ENCODE measurements at regions not wholly inside any gene's neighbourhood (a gene's known extent, or its start where the extent isn't known, plus 50 kb on each side); places are given as distances from the start of the nearest gene placed in this dataset.

DNA sequence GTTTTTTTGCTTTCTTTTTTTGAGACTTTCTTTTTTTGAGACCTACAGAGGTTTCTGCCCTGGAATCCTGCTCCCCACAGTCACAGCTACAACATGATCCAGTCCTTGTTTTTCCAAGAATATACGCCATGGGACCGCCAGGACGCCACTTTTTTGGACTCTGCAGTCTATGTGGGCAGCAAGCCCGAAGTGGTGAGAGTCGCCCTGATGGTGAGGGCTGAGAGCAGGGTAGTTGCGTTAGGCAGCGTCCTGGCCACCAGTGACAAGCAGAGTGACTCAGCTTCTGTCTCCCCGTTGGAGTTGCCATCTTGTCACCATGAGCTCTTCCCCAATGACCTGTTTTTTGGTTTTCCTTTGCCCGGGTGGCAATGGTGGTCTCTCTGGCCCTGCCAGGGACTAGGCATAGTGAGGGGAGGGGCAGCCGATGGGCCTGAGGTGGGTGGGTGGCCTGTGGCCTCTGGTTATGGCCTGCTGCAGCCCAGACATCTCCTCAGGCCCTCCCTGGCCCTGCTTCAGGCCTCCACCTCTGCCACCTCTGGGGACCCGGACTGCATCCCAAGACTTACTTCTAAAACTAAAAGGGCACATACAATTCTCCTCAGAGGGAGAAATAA is 88.0 kb upstream of the MALRD1 start:
- H3K4me3 ChIP-seq (replicated peaks; ENCODE audit: low read depth, low read length), result no peak overlapping the region
- TF ChIP-seq, protein P1, sequence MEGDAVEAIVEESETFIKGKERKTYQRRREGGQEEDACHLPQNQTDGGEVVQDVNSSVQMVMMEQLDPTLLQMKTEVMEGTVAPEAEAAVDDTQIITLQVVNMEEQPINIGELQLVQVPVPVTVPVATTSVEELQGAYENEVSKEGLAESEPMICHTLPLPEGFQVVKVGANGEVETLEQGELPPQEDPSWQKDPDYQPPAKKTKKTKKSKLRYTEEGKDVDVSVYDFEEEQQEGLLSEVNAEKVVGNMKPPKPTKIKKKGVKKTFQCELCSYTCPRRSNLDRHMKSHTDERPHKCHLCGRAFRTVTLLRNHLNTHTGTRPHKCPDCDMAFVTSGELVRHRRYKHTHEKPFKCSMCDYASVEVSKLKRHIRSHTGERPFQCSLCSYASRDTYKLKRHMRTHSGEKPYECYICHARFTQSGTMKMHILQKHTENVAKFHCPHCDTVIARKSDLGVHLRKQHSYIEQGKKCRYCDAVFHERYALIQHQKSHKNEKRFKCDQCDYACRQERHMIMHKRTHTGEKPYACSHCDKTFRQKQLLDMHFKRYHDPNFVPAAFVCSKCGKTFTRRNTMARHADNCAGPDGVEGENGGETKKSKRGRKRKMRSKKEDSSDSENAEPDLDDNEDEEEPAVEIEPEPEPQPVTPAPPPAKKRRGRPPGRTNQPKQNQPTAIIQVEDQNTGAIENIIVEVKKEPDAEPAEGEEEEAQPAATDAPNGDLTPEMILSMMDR (IDR thresholded peaks at IDR 0.05; ENCODE audit: low read depth, low read length, missing control alignments), result no peak
- DNase-seq (ENCODE audit: extremely low read depth, low read depth), result no peak

DNA sequence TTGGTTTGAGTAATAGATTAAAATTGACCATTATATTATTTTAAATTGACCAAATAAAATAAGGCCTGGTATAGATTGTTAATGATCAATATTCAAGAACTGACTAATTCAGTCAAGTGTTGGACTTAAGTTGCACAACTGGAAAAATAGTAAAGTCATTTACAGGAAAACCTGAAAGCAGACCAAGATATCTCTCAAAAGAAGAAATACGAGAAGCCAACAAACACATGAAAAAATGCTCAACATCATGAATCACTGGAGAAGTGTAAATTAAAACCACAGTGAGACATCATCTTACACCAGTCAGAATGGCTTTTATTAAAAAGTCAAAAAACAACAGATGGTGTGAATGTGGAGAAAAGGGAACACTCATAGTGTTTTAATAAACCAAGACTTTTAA is 80.4 kb upstream of the MALRD1 start:
- H3K4me3 ChIP-seq (replicated peaks; ENCODE audit: low read depth, low read length), result no peak overlapping the region
- no peak for DNase-seq (ENCODE audit: extremely low read depth, low read depth)
- TF ChIP-seq, protein P1 (IDR thresholded peaks at IDR 0.05; ENCODE audit: low read depth, low read length, missing control alignments), result no peak

DNA sequence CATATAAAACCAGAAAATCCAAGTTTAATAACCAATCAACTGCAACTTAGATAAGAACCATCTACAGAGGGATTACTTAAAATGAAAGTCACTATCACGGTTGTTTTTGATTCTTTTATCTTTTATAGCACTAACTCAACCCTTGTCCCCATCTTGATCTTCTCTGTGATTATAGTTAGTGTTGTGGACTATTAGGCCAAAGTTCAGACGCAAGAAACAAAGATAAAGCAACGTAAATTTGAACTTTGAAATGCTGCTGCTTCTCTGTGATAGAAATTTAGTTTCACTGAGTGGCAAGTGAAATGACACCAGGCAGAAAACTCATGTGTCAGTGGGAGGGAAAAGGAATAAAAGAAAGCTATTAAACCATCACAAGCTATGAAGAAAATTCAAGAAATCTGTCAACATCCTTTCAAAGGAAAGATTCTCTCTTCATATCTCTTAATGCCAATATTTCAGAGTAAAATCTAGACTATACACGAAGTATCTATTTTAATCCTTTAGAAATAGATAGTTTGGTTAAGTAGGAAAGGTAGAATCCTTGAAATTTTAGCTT is 71.8 kb upstream of the MALRD1 start:
- no peak for DNase-seq (ENCODE audit: extremely low read depth, low read depth)
- TF ChIP-seq, protein P1 (IDR thresholded peaks at IDR 0.05; ENCODE audit: low read depth, low read length, missing control alignments), result no peak
- no peak overlapping the region for H3K4me3 ChIP-seq (replicated peaks; ENCODE audit: low read depth, low read length)

DNA sequence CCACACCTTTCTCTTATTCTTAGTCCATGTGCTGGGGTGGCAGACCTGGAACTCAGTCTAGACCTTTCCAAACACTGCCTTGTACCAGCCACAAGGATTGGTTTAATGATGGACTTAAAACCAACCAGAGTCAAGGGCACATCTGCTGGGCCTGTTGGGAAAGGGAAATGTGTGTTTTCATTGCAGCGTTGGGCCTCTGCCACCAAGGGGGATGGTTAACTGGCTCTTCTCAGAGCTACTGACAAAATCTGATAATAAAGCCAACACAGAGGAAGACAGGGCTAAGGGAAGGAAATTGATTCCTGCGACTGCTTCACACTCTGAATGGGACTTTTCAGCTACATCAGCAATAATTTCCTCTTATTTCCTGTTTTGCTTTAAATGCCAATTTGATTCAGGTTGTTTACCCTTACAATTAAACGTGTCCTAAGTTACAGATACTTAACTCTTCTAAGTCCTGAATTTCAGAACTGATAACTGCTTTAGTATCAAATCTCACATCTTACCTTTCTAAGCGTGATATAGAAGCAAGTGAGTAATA is 68.4 kb upstream of the MALRD1 start:
- H3K4me3 ChIP-seq (replicated peaks; ENCODE audit: low read depth, low read length), result no peak overlapping the region
- TF ChIP-seq, protein P1 (IDR thresholded peaks at IDR 0.05; ENCODE audit: low read depth, low read length, missing control alignments), result no peak
- DNase-seq (ENCODE audit: extremely low read depth, low read depth), result no peak

DNA sequence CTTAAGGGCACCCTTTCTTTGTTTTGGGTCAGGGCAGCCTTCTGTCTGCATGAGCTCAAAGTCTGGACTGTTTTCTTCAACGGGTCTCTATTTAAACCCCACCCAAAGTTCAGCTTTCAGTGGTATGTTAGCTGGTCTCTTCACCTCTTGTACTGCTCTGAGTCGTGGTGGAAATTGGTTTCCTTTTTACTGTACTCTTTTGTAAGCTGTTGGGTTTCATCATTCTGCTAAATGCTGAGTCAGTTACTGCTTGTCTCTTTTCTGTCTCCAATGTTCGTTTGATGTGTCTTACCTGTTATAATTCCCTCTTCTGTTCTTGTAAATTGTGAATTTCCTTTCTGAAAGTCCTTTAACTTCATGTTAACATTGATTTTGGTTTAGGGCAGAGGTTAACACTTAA is 64.1 kb upstream of the MALRD1 start:
- H3K4me3 ChIP-seq (replicated peaks; ENCODE audit: low read depth, low read length), result no peak overlapping the region
- no peak for DNase-seq (ENCODE audit: extremely low read depth, low read depth)
- TF ChIP-seq, protein P1 (IDR thresholded peaks at IDR 0.05; ENCODE audit: low read depth, low read length, missing control alignments), result no peak

DNA sequence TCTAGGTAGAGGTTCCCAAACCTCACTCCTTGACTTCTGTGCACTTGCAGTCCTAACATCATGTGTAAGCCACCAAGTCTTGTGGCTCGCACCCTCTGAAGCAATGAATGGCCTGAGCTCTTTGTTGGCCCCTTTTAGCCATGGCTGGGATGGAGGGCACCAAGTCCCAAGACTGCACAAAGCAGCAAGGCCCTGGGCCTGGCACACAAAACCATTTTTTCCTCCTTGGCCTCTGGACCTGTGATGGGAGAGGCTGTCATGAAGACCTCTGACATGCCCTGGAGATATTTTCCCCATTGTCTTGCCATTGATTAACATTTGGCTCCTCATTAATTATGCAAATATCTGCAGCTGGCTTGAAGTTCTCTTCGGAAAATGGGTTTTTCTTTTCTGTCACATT is 60.3 kb upstream of the MALRD1 start:
- TF ChIP-seq, protein P1 (IDR thresholded peaks at IDR 0.05; ENCODE audit: low read depth, low read length, missing control alignments), result no peak
- DNase-seq (ENCODE audit: extremely low read depth, low read depth), result no peak
- H3K4me3 ChIP-seq (replicated peaks; ENCODE audit: low read depth, low read length), result no peak overlapping the region
